IPS-15b (cell line): ENCODE measurements at regions not wholly inside any gene's neighbourhood (a gene's known extent, or its start where the extent isn't known, plus 50 kb on each side); places are given as distances from the start of the nearest gene placed in this dataset.
"Not testable (repeated sequence)": the region's sequence is repeated elsewhere in the genome, so short reads cannot be mapped to it uniquely, and the experiment has no call there.

ENCODE experiments used
- H3K27me3 ChIP-seq: one replicate; pipeline ENCODE4 v1.6.1; 2013; ENCODE audit warnings: low read length; ENCODE audit not compliant: control insufficient read depth, insufficient read depth
- H3K36me3 ChIP-seq: one replicate; pipeline ENCODE4 v1.6.1; 2013; ENCODE audit warnings: low read length; ENCODE audit not compliant: control insufficient read depth, insufficient read depth
- H3K4me1 ChIP-seq: one replicate; pipeline ENCODE4 v1.6.1; 2013; ENCODE audit warnings: mild to moderate bottlenecking, low read length; ENCODE audit not compliant: control insufficient read depth, insufficient read depth
- H3K4me3 ChIP-seq: one replicate; pipeline ENCODE4 v1.5.1; 2013; ENCODE audit warnings: low read depth, low read length
- H3K9ac ChIP-seq: one replicate; pipeline ENCODE4 v1.6.1; 2013; ENCODE audit warnings: low read depth, mild to moderate bottlenecking, low read length
- H3K9me3 ChIP-seq: one replicate; pipeline ENCODE4 v1.6.1; 2013; ENCODE audit warnings: mild to moderate bottlenecking, low read length; ENCODE audit not compliant: control insufficient read depth, insufficient read depth

GRCh38 chr22:25492162-25492561, 72.3 kb upstream of the GRK3 start:
- H3K4me1 ChIP-seq: no peaks in the 10 kb centered on the region
- H3K36me3 ChIP-seq: no peaks in the 10 kb centered on the region
- H3K4me3 ChIP-seq: no peak overlapping the region
- no peak overlapping the region for H3K9ac ChIP-seq
- H3K9me3 ChIP-seq: no peaks in the 10 kb centered on the region
- no peaks in the 10 kb centered on the region for H3K27me3 ChIP-seq

- no peaks in the 10 kb centered on the region for H3K27me3 ChIP-seq
- no peak overlapping the region for H3K4me3 ChIP-seq
- H3K9ac ChIP-seq: no peak overlapping the region
- H3K9me3 ChIP-seq: no peaks in the 10 kb centered on the region
- H3K36me3 ChIP-seq: no peaks in the 10 kb centered on the region
- H3K4me1 ChIP-seq: no peaks in the 10 kb centered on the region
Observed at GRCh38 chr22:25492841-25493734, 71.4 kb upstream of the GRK3 start.

- no peaks in the 10 kb centered on the region for H3K27me3 ChIP-seq
- H3K36me3 ChIP-seq: no peaks in the 10 kb centered on the region
- no peak overlapping the region for H3K9ac ChIP-seq
- no peaks in the 10 kb centered on the region for H3K9me3 ChIP-seq
- no peak overlapping the region for H3K4me3 ChIP-seq
- H3K4me1 ChIP-seq: no peaks in the 10 kb centered on the region
Observed at GRCh38 chr22:25493794-25494193, 70.7 kb upstream of the GRK3 start.

GRCh38 chr22:25494774-25495173, 69.7 kb upstream of the GRK3 start:
- Histone ChIP-seq H3K4me3 (no peak overlapping the region), H3K36me3 (no peaks in the 10 kb centered on the region), H3K27me3 (no peaks in the 10 kb centered on the region), H3K9me3 (no peaks in the 10 kb centered on the region), H3K4me1 (no peaks in the 10 kb centered on the region), H3K9ac (no peak overlapping the region)

GRCh38 chr22:25495285-25495684, 69.2 kb upstream of the GRK3 start:
- Histone ChIP-seq H3K27me3 (no peaks in the 10 kb centered on the region), H3K9ac (no peak overlapping the region), H3K4me1 (no peaks in the 10 kb centered on the region), H3K36me3 (no peaks in the 10 kb centered on the region), H3K9me3 (no peaks in the 10 kb centered on the region), H3K4me3 (no peak overlapping the region)

GRCh38 chr22:25496396-25497064, 67.9 kb upstream of the GRK3 start:
- Histone ChIP-seq H3K9ac (no peak overlapping the region), H3K9me3 (no peaks in the 10 kb centered on the region), H3K4me1 (no peaks in the 10 kb centered on the region), H3K36me3 (no peaks in the 10 kb centered on the region), H3K27me3 (no peaks in the 10 kb centered on the region), H3K4me3 (no peak overlapping the region)

- Histone ChIP-seq H3K4me3 (no peak overlapping the region), H3K4me1 (no peaks in the 10 kb centered on the region), H3K27me3 (no peaks in the 10 kb centered on the region), H3K9me3 (no peaks in the 10 kb centered on the region), H3K36me3 (no peaks in the 10 kb centered on the region), H3K9ac (no peak overlapping the region)
Observed at GRCh38 chr22:25497181-25497641, 67.3 kb upstream of the GRK3 start.

- H3K9me3 ChIP-seq: no peaks in the 10 kb centered on the region
- H3K4me3 ChIP-seq: no peak overlapping the region
- H3K4me1 ChIP-seq: no peaks in the 10 kb centered on the region
- no peak overlapping the region for H3K9ac ChIP-seq
- no peaks in the 10 kb centered on the region for H3K36me3 ChIP-seq
- H3K27me3 ChIP-seq: no peaks in the 10 kb centered on the region
Observed at GRCh38 chr22:25497716-25498115, 66.8 kb upstream of the GRK3 start.

- H3K4me1 ChIP-seq, H3K4me3 ChIP-seq, H3K27me3 ChIP-seq, H3K9ac ChIP-seq, H3K36me3 ChIP-seq, H3K9me3 ChIP-seq: not testable (repeated sequence)
Observed at GRCh38 chr22:25500671-25501070, 63.8 kb upstream of the GRK3 start.

- not testable (repeated sequence) for H3K36me3 ChIP-seq, H3K4me1 ChIP-seq, H3K9me3 ChIP-seq, H3K27me3 ChIP-seq, H3K9ac ChIP-seq, H3K4me3 ChIP-seq
Observed at GRCh38 chr22:25504017-25504416, 60.5 kb upstream of the GRK3 start.

- no peak overlapping the region for H3K9ac ChIP-seq
- no peak overlapping the region for H3K4me3 ChIP-seq
- H3K4me1 ChIP-seq: peaks cover 8% of the 10 kb centered on the region
- no peaks in the 10 kb centered on the region for H3K9me3 ChIP-seq
- H3K27me3 ChIP-seq: no peaks in the 10 kb centered on the region
- no peaks in the 10 kb centered on the region for H3K36me3 ChIP-seq
Observed at GRCh38 chr22:25508161-25508560, 56.3 kb upstream of the GRK3 start.

- H3K9ac ChIP-seq: no peak overlapping the region
- H3K27me3 ChIP-seq: no peaks in the 10 kb centered on the region
- no peaks in the 10 kb centered on the region for H3K9me3 ChIP-seq
- H3K36me3 ChIP-seq: no peaks in the 10 kb centered on the region
- H3K4me1 ChIP-seq: peaks cover 8% of the 10 kb centered on the region
- H3K4me3 ChIP-seq: no peak overlapping the region
Observed at GRCh38 chr22:25508761-25509321, 55.6 kb upstream of the GRK3 start.
